ENCODE measurements at regions not wholly inside any gene's neighbourhood (a gene's known extent, or its start where the extent isn't known, plus 50 kb on each side); places are given as distances from the start of the nearest gene placed in this dataset.
"Not testable (repeated sequence)": the region's sequence is repeated elsewhere in the genome, so short reads cannot be mapped to it uniquely, and the experiment has no call there.

- no peak for DNase-seq (ENCODE audit: low read depth in 2 of 2, low spot score in 1 of 2)
Measured at GRCh38 chrX:27404366-27404765, 58.8 kb downstream of the PPP4R3C start.

- DNase-seq (ENCODE audit: low read depth in 2 of 2, low spot score in 1 of 2) = no peak
Measured at GRCh38 chrX:27399146-27399456, 64.0 kb downstream of the PPP4R3C start.

GRCh38 chrX:27391623-27392022, 71.5 kb downstream of the PPP4R3C start:
- DNase-seq (ENCODE audit: low read depth in 2 of 2, low spot score in 1 of 2) = no peak

- no peak for DNase-seq (ENCODE audit: low read depth in 2 of 2, low spot score in 1 of 2)
Measured at GRCh38 chrX:27381419-27381818, 81.7 kb downstream of the PPP4R3C start.

- no peak for DNase-seq (ENCODE audit: low read depth in 2 of 2, low spot score in 1 of 2)
Measured at GRCh38 chrX:27380163-27380845, 82.8 kb downstream of the PPP4R3C start.

GRCh38 chrX:27354021-27354420, 109.1 kb downstream of the PPP4R3C start:
- DNase-seq (ENCODE audit: low read depth in 2 of 2, low spot score in 1 of 2) = no peak

GRCh38 chrX:27350476-27350875, 112.7 kb downstream of the PPP4R3C start:
- DNase-seq (ENCODE audit: low read depth in 2 of 2, low spot score in 1 of 2) = no peak

GRCh38 chrX:27336466-27337091, 126.6 kb downstream of the PPP4R3C start:
- no peak for DNase-seq (ENCODE audit: low read depth in 2 of 2, low spot score in 1 of 2)

- no peak for DNase-seq (ENCODE audit: low read depth in 2 of 2, low spot score in 1 of 2)
Measured at GRCh38 chrX:27321632-27322031, 141.5 kb downstream of the PPP4R3C start.

GRCh38 chrX:27309406-27309805, 153.7 kb downstream of the PPP4R3C start:
- DNase-seq (ENCODE audit: low read depth in 2 of 2, low spot score in 1 of 2) = no peak

- no peak for DNase-seq (ENCODE audit: low read depth in 2 of 2, low spot score in 1 of 2)
Measured at GRCh38 chrX:27307546-27307945, 155.6 kb downstream of the PPP4R3C start.

- DNase-seq (ENCODE audit: low read depth in 2 of 2, low spot score in 1 of 2) = not testable (repeated sequence)
Measured at GRCh38 chrX:27292552-27292951, 170.6 kb downstream of the PPP4R3C start.

GRCh38 chrX:27276751-27277150, 186.4 kb downstream of the PPP4R3C start:
- no peak for DNase-seq (ENCODE audit: low read depth in 2 of 2, low spot score in 1 of 2)

GRCh38 chrX:27254656-27255055, 208.5 kb downstream of the PPP4R3C start:
- no peak for DNase-seq (ENCODE audit: low read depth in 2 of 2, low spot score in 1 of 2)

GRCh38 chrX:27251369-27251768, 211.8 kb downstream of the PPP4R3C start:
- DNase-seq (ENCODE audit: low read depth in 2 of 2, low spot score in 1 of 2) = no peak

- no peak for DNase-seq (ENCODE audit: low read depth in 2 of 2, low spot score in 1 of 2)
Measured at GRCh38 chrX:27242581-27242980, 220.6 kb downstream of the PPP4R3C start.

GRCh38 chrX:27241981-27242380, 221.2 kb downstream of the PPP4R3C start:
- DNase-seq (ENCODE audit: low read depth in 2 of 2, low spot score in 1 of 2) = no peak

GRCh38 chrX:27240042-27240441, 223.1 kb downstream of the PPP4R3C start:
- DNase-seq (ENCODE audit: low read depth in 2 of 2, low spot score in 1 of 2) = not testable (repeated sequence)

- DNase-seq (ENCODE audit: low read depth in 2 of 2, low spot score in 1 of 2) = no peak
Measured at GRCh38 chrX:27236681-27237080, 226.5 kb downstream of the PPP4R3C start.

GRCh38 chrX:27229721-27230120, 233.4 kb downstream of the PPP4R3C start:
- no peak for DNase-seq (ENCODE audit: low read depth in 2 of 2, low spot score in 1 of 2)

- no peak for DNase-seq (ENCODE audit: low read depth in 2 of 2, low spot score in 1 of 2)
Measured at GRCh38 chrX:27222661-27223060, 240.5 kb downstream of the PPP4R3C start.

GRCh38 chrX:27186671-27187070, 276.5 kb downstream of the PPP4R3C start:
- DNase-seq (ENCODE audit: low read depth in 2 of 2, low spot score in 1 of 2) = peak in 1 of 2 donors; percentile 4

GRCh38 chrX:27163236-27163635, 299.9 kb downstream of the PPP4R3C start:
- DNase-seq (ENCODE audit: low read depth in 2 of 2, low spot score in 1 of 2) = no peak
